ENCODE measurements at regions not wholly inside any gene's neighbourhood (a gene's known extent, or its start where the extent isn't known, plus 50 kb on each side); places are given as distances from the start of the nearest gene placed in this dataset.

- Histone ChIP-seq H3K9me3 (ENCODE audit: control insufficient read depth, insufficient read depth, low read depth, low read length) (no peaks in the 10 kb centered on the region), H3K36me3 (ENCODE audit: control insufficient read depth, insufficient read depth, low read length) (no peaks in the 10 kb centered on the region), H3K27ac (ENCODE audit: low read length) (no peak overlapping the region), H3K4me1 (ENCODE audit: control insufficient read depth, insufficient read depth, low read length) (no peaks in the 10 kb centered on the region), H3K4me3 (ENCODE audit: low read depth in 2 of 2, low read length in 2 of 2) (no peak overlapping the region), H3K27me3 (ENCODE audit: control insufficient read depth, insufficient read depth, low read length) (peaks cover 22% of the 10 kb centered on the region)
- DNase-seq (ENCODE audit: low read depth, low spot score) = no peak
- BruUV-seq (replicated peaks) = no TSS peak
- in situ Hi-C loops (cut with HindIII; ENCODE audit: low pct_unique_long_range_greater_than_20kb, low sequenced_read_pairs) = no loop called here
- TF ChIP-seq, protein P1, sequence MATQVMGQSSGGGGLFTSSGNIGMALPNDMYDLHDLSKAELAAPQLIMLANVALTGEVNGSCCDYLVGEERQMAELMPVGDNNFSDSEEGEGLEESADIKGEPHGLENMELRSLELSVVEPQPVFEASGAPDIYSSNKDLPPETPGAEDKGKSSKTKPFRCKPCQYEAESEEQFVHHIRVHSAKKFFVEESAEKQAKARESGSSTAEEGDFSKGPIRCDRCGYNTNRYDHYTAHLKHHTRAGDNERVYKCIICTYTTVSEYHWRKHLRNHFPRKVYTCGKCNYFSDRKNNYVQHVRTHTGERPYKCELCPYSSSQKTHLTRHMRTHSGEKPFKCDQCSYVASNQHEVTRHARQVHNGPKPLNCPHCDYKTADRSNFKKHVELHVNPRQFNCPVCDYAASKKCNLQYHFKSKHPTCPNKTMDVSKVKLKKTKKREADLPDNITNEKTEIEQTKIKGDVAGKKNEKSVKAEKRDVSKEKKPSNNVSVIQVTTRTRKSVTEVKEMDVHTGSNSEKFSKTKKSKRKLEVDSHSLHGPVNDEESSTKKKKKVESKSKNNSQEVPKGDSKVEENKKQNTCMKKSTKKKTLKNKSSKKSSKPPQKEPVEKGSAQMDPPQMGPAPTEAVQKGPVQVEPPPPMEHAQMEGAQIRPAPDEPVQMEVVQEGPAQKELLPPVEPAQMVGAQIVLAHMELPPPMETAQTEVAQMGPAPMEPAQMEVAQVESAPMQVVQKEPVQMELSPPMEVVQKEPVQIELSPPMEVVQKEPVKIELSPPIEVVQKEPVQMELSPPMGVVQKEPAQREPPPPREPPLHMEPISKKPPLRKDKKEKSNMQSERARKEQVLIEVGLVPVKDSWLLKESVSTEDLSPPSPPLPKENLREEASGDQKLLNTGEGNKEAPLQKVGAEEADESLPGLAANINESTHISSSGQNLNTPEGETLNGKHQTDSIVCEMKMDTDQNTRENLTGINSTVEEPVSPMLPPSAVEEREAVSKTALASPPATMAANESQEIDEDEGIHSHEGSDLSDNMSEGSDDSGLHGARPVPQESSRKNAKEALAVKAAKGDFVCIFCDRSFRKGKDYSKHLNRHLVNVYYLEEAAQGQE (IDR thresholded peaks at IDR 0.05; ENCODE audit: insufficient read depth in 1 of 2, low read depth in 2 of 2, low read length in 1 of 2) = no peak
- TF ChIP-seq POLR2AphosphoS5 (IDR thresholded peaks at IDR 0.05; ENCODE audit: low read depth, low read length) (no peak), SIN3A (IDR thresholded peaks at IDR 0.05; ENCODE audit: borderline replicate concordance, insufficient read depth, low read depth, low read length) (no peak), TCF7L2 (IDR thresholded peaks at IDR 0.05; ENCODE audit: low read depth, low read length) (no peak)
- TF ChIP-seq, protein P2, sequence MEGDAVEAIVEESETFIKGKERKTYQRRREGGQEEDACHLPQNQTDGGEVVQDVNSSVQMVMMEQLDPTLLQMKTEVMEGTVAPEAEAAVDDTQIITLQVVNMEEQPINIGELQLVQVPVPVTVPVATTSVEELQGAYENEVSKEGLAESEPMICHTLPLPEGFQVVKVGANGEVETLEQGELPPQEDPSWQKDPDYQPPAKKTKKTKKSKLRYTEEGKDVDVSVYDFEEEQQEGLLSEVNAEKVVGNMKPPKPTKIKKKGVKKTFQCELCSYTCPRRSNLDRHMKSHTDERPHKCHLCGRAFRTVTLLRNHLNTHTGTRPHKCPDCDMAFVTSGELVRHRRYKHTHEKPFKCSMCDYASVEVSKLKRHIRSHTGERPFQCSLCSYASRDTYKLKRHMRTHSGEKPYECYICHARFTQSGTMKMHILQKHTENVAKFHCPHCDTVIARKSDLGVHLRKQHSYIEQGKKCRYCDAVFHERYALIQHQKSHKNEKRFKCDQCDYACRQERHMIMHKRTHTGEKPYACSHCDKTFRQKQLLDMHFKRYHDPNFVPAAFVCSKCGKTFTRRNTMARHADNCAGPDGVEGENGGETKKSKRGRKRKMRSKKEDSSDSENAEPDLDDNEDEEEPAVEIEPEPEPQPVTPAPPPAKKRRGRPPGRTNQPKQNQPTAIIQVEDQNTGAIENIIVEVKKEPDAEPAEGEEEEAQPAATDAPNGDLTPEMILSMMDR (IDR thresholded peaks at IDR 0.05) = no peak
- CTCF ChIA-PET = no interaction called here
- intact Hi-C loops (cut with micrococcal nuclease; ENCODE audit: unreplicated experiment) = no loop called here
- no peak for ATAC-seq
- POLR2A ChIA-PET = no interaction called here
Measured at GRCh38 chr2:136407952-136408318, 290.0 kb upstream of the CXCR4 start.

- ATAC-seq (no peak), DNase-seq (ENCODE audit: low read depth, low spot score) (no peak)
- H3K4me1 ChIP-seq (ENCODE audit: control insufficient read depth, insufficient read depth, low read length) = no peaks in the 10 kb centered on the region
- POLR2A ChIA-PET = no interaction called here
- peaks cover 22% of the 10 kb centered on the region for H3K27me3 ChIP-seq (ENCODE audit: control insufficient read depth, insufficient read depth, low read length)
- TF ChIP-seq, protein P1 (IDR thresholded peaks at IDR 0.05; ENCODE audit: insufficient read depth in 1 of 2, low read depth in 2 of 2, low read length in 1 of 2) = no peak
- no peaks in the 10 kb centered on the region for H3K36me3 ChIP-seq (ENCODE audit: control insufficient read depth, insufficient read depth, low read length)
- intact Hi-C loops (cut with micrococcal nuclease; ENCODE audit: unreplicated experiment) = no loop called here
- CTCF ChIA-PET = interaction anchor here (0.6 kb wide), 1 partner anchor 330 kb away, joined by 3 read pairs; no protein-coding TSS in a partner anchor
- in situ Hi-C loops (cut with HindIII; ENCODE audit: low pct_unique_long_range_greater_than_20kb, low sequenced_read_pairs) = no loop called here
- no TSS peak for BruUV-seq (replicated peaks)
- no peaks in the 10 kb centered on the region for H3K9me3 ChIP-seq (ENCODE audit: control insufficient read depth, insufficient read depth, low read depth, low read length)
- H3K4me3 ChIP-seq (ENCODE audit: low read depth in 2 of 2, low read length in 2 of 2) = no peak overlapping the region
- no peak overlapping the region for H3K27ac ChIP-seq (ENCODE audit: low read length)
Measured at GRCh38 chr2:136407117-136407951, 289.4 kb upstream of the CXCR4 start.
